Peyer's patch (tissue), 4 donors: ENCODE measurements at regions not wholly inside any gene's neighbourhood (a gene's known extent, or its start where the extent isn't known, plus 50 kb on each side); places are given as distances from the start of the nearest gene placed in this dataset.

Experiments
- POLR2A ChIP-seq, 2 donors: fragments of 450-650 bp; IDR thresholded peaks; one replicate each; pipeline ENCODE4 v1.5.1; 2017; ENCODE audit warnings: antibody characterized with exemption in 2 of 2, mild to moderate bottlenecking in 2 of 2, moderate library complexity in 2 of 2
- TF ChIP-seq, protein P1 (sequence below), 6 experiments: fragments of 450-650 bp in 4 of 6; fragments of 200-600 bp in 2 of 6; sonication (generic) in 1 of 6; IDR thresholded peaks; one replicate each; pipeline ENCODE4 v1.5.1; 2017 to 2019; ENCODE audit warnings: antibody characterized with exemption in 6 of 6, mild to moderate bottlenecking in 3 of 6, moderate library complexity in 1 of 6

DNA sequence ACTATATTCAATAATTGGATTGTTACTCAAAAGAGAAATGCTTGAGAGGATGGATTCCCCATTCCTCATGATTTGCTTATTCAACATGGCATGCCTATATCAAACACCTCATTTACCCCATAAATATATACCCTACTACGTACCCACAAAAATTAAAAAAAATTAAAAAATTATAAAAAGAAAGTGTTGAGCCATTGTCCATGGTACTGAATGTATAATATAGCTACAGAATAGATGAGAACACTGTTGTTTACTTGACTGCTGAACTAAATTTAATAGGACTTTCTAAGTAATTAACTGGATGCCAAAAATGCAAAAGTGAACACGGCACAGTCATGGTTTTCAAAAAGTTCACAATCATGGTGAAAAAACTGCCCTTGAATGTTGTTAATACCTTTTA is 725.8 kb downstream of the KCTD16 start:
- TF ChIP-seq, protein P1, sequence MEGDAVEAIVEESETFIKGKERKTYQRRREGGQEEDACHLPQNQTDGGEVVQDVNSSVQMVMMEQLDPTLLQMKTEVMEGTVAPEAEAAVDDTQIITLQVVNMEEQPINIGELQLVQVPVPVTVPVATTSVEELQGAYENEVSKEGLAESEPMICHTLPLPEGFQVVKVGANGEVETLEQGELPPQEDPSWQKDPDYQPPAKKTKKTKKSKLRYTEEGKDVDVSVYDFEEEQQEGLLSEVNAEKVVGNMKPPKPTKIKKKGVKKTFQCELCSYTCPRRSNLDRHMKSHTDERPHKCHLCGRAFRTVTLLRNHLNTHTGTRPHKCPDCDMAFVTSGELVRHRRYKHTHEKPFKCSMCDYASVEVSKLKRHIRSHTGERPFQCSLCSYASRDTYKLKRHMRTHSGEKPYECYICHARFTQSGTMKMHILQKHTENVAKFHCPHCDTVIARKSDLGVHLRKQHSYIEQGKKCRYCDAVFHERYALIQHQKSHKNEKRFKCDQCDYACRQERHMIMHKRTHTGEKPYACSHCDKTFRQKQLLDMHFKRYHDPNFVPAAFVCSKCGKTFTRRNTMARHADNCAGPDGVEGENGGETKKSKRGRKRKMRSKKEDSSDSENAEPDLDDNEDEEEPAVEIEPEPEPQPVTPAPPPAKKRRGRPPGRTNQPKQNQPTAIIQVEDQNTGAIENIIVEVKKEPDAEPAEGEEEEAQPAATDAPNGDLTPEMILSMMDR (IDR thresholded peaks at IDR 0.05) = no peak
- no peak for TF ChIP-seq POLR2A (IDR thresholded peaks at IDR 0.05)
